ENCODE measurements at regions not wholly inside any gene's neighbourhood (a gene's known extent, or its start where the extent isn't known, plus 50 kb on each side); places are given as distances from the start of the nearest gene placed in this dataset.
"Not testable (repeated sequence)": the region's sequence is repeated elsewhere in the genome, so short reads cannot be mapped to it uniquely, and the experiment has no call there.

DNA sequence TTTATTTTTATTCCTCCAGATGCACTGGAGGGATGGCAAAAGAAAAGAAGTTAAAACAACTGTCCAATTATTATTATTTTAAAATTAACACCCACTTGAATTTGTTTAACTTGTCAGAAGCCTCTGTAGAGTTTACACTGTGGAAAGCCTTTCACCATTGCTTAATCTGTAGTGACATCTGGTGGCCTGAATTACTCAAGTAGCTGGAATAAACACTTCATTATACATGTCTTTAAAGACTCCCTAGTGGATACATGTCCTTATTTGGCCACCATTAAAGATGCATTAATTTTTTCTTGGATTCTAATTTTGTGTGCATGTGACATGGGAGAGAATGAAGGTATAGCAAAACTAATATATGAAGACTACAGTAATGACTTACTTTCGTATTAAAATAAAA, 1496.5 kb downstream of the FAM181B start:
- DNase-seq: no peak

DNA sequence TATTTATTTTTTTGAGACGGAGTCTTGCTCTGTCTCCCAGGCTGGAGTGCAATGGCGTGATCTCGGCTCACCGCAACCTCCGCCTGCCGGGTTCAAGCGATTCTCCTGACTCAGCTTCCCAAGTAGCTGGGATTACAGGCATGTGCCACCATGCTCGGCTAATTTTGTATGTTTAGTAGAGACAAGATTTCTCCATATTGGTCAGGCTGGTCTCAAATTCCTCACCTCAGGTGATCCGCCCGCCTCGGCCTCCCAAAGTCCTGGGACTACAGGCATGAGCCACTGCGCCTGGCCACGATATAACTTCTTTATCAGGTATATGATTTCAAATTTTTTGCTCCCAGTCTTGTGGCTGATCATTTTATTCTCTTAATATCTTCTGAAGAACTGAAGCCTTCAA, 1506.3 kb downstream of the FAM181B start:
- DNase-seq: not testable (repeated sequence)

DNA sequence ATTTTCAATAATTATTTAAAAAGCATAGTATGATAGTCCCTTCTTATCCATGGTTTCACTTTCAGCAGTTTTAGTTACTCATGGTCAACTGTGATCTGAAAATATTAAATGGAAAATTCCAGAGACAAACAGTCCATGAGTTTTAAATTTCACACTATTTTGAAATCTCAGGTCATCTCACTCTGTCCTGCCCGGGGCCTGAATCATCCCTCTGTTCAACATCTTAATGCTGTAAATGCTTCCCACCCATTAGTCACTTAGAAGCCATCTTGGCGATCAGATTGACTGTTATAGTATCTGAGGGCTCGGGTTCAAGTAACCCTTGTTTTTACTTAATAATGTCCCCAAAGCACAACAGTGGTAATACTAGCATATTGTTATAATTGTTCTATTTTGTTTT, 1509.3 kb downstream of the FAM181B start:
- DNase-seq: no peak

DNA sequence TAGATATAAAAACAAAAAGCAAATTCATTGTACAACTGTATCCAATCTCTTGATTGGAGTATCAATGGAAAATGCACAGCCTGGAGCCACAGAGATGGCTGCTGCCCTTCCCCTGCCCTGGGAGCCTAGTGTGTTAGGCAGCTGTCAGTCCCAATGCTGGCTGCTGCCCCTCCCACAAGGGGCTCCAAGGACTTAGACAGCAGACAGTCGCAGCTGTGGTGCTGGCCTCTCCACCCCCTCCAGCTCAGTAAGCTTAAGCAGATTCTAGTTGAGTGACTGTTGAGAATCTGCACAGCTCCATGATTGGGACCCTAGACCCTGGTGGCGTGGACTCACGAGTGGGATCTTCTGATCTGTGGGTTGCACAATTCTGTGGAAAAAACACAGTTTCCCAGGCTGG, 1511.2 kb downstream of the FAM181B start:
- DNase-seq: no peak

DNA sequence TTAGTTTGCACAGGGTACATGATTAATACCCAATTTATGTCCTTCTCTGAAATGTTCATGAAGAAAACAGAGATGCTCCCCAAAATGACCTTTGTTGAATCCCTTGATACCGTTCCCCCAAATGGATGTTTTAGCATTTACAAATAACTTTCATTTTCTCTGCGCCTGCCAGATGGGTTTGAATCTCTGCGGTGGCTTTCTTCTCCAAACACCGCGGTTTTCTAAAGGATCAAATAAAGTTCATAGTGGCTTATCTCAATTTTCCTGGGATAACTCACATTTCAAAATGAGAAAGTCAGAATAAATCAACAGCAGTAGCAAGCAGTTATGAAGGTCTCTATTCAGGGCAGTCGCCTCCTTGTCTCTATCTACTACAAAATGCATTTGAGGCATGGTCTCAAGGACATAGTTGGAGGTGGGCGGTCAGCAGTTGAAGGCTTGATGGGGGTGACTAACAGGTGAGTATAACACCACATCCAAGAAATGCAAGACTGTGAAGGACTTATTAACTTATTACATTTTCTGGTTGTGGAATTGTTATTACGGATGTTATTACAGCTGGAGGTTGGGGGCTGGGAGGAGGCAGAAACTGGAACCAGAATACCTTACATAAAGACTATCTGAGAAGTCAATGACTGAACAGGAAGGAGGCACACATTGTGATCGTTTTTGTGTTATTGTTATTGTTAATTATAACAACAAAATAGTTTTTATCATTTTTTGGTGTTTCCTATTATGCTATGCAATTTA, 1513.3 kb downstream of the FAM181B start:
- DNase-seq: no peak

DNA sequence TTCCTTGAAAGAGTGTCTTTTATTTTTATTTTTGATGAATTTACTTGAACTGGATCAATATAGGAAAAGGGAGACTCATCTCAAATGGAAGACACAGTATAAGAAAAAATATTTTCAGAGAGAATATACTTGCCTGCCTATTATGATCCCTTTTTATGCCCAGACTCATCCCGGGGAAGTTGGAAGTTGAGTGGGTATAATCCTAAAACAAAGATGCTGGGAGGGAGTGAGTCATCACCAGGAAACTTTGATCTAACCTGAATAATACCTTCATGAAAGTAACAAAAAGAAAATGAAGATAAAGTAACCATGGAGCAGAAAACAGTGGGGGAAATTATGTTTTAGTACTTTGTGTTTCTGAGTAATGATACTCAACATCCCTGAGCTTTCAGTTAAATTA, 1514.0 kb downstream of the FAM181B start:
- DNase-seq: no peak

DNA sequence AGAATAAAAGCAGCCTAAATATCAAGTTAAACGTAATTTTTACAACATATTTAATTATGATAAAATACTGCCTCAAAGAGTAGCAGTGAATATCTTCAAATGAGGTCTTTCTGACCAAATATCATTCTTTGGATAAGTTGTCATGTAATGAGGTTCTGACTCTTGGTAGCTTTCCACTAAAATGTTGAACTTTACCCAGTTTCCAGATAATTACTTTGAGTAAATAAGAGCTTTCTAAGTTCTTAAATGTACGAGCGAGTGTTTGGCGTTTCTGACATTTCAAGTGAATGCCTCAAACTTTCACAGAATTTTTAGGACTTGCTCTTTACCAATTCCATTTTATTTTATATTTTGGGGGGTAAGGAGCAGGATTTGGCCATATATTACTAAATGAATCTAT, 1515.2 kb downstream of the FAM181B start:
- DNase-seq: no peak

DNA sequence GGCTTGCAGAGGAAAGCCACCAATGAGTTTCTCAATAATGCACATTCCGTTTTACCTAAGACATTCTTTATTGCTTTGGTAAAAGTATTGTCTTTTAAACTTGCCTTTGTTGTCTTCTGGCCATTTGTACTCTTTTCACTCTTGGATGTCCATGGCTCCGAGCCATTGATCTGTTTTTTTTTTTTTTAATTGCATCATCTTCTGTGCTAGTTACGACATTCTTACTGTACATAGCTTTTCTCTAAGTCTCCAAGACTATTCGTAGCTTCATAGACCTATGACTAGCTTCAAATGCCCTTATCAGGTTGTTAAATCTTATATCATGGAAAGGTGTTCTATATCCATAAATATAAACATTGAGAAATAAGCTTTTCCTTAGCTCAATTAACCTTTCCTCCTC, 1522.6 kb downstream of the FAM181B start:
- DNase-seq: no peak

DNA sequence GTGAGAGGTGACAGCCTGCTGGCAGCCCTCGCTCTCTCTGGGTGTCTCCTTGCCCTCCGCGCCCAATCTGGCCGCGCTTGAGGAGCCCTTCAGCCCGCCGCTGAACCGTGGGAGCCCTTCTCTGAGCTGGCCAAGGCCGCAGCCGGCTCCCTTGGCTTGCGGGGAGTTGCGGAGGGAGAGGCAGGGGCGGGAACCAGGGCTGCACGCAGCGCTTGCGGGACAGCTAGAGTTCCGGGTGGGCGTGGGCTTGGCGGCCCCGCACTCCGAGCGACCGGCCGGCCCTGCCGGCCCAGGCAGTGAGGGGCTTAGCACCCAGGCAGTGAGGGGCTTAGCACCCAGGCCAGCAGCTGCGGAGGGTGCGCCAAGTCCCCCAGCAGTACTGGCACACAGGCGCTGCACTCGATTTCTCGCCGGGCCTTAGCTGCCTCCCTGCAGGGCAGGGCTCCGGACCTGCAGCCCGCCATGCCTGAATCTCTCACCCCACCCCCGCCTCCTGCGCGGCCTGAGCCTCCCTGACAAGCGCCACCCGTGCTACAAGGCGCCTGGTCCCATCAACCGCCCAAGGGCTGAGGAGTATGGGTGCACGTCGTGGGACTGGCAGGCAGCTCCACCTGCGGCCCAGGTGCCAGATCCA, 1526.1 kb downstream of the FAM181B start:
- no peak for DNase-seq

DNA sequence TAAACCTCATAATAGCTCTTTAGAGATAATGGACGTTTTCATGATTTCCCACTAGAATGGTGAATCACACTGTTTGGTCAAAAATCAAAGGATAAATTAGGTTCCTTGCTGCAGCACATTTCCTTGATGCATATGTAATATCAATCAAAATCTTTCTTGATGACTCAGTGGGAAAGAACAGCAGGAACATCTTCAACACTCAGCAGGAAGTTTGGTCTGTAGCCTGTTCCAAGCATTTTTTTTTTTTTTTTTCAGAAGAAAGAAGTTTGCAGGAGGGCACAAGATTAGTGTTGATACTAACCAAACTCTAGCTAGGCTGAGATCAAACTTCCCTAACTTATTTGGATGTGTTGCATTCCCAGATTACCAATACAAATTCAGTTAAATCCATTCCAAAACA, 1529.8 kb downstream of the FAM181B start:
- DNase-seq: no peak

DNA sequence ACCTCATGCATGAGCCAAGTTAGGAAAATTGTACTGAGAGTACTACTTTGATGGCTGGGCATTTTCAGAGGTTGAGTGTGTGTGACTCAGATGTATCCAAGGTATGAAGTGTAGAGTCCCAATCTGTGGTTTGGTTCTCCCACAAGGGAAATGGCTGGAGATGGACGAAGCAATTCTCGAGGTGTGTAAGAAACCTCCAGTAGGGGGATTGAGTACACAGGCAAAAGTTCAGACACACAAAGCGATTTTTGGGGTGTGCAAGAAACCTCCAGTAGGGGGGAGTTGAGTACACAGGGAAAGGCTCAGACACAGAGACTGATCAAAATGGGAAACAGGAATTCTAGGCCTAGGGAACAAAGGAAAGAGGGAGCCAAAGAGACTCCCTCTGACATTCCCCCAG, 1536.3 kb downstream of the FAM181B start:
- no peak for DNase-seq

DNA sequence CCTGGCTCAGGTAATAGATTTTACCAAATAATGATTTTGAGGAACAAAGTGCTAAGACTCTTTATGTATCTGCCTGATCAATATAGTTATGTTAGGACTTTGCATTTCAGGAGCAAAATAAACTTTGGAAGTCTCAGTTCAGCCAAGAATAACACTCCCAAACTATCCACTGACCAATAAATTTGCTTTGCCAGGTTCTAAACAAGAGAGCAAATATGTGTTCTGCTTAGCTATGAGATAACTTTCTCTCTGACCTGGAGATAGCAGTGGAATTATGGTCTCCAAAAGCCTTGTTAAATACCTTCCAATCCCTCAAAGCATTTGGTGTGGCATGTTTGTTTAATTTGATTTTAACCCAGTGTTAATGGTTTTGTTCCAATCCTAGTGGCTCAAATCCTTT, 1541.1 kb downstream of the FAM181B start:
- DNase-seq: no peak

DNA sequence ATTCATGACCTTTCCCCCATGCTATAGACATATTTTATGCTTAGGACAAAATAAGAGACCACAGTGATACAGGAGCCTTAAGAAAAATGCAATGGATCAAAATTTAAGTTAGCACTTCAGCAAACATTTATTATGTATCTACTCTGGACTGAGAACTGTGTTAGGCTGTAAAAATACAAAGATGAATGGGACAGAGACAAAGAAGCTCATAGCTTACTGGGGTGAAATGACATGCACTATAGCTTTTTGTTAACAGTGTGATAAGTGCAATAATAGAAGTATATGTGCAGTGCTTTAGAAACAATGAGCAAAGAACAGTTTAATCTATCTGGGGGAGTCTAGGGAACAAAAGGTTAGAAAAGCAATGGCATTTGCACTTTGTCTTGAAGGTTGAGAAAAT, 1543.1 kb downstream of the FAM181B start:
- no peak for DNase-seq

DNA sequence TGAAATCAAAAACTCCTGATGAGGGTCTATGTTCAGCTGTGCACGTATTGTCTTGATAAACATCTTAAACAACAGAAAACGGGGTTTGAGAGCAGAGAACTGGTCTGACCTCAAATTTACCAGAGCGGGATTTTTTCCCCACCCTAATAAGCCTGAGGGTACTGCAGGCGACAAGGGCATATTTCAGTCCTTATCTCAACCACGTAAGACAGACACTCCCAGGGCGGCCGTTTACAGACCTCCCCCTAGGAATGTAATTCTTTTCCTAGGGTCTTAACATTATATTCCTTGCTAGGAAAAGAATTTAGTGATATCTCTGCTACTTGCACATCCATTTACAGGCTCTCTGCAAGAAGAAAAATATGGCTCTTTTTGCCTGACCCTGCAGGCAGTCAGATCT, 1546.6 kb downstream of the FAM181B start:
- not testable (repeated sequence) for DNase-seq

DNA sequence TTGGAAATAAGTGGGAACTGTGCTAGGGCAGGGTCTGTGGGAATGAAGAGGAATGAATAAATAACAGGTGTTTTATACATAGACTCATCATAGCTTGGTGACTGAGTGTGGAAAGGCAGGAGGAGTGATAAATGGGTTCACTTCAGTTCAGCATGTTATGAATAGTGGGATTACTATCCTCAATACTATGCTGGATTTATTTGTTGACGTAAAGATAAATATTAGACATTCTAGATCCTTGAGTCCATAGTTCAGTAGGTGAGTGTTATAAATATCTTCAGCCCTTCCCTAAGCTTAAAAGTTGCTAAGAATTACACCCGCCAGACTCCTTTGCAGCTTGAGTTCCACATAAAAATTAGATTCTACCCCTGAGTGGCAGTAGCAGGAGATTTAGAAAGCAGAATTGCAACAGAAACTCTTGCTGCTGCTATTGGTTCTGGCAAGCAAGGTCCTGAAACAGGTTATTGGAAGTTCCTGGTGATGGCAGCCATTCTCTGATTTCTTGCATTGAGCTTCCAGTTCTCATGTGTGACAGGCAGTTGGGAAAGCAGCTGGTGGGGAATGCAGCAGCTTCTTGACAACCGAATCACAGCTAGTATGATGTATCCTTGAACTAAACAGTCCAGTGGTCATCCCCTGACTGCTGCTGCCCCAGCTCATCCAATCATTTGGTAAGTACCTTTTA, 1558.9 kb downstream of the FAM181B start:
- DNase-seq: no peak

DNA sequence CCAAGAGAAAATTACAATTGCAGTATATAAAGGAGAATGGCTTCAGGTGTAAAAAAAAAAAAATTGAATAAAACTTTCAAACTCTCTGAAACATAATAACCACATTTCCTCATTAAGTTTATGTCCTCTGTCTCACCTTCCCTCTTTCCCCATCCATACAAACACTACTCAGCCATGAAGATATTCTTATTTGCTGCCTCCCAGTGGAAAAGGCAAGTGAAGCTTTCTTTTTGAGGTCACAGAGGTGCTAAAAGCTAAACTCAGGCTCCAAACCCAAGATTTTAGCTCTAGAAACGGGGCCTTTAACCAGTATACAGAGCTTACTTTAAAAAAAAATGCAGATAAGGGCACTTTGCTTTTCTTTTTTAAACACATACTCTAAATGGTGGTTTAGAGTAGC, 1568.5 kb downstream of the FAM181B start:
- DNase-seq: no peak

DNA sequence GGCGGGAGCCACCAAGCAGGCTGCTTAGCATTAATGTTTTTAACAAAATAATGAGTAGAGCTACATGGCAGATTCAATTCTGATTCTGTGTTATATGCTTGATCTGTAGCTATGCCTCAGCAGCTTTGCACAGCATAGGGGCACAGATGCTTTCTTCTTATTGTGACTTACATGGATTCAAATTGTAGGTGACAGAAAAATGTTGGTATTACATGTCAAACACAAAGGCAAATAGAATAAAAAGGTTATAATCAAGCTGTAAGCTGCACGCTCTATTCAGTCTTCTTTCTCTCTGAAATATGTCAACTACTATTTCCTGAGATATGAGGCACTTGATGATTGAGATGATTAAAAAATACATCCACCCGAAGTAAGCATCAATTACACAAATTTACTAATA, 1573.8 kb downstream of the FAM181B start:
- DNase-seq: no peak

DNA sequence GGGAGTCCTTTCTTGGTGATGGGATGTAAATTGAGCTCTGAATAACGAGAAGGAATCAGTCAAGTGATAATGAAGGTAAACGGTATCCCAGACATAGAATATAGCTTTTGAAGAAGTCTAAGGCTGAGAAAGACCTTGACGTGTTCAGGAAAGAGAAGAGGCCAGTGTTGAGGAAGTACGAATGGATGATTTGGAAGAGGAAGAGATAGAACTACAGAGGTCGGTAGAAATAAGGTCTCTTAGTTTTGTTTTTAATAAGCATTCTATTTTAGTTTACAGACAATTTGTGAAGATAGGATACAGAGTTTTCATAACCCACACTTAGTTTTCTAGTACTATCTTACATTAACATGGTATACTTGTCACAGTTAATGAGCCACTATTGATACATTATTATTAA, 1598.1 kb downstream of the FAM181B start:
- DNase-seq: no peak

DNA sequence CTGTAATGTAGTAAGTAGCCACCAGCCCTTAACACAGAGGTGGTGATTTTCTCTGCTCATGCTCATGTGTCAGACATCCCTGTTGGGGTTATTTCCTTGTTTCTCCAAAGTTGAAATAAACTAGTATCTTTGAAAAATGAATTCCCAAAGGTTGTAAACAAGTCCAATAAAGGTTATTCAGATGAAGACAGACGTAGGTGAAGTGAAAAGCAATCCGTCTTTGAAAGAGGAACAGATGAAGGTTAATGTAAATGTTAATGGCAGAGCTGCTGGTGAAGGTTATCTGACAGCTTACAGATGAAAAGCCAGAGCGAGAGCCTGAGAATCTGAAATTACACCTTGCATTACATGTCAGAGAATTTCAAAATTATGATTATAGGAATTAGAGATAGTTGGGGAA, 1604.0 kb downstream of the FAM181B start:
- DNase-seq: no peak

DNA sequence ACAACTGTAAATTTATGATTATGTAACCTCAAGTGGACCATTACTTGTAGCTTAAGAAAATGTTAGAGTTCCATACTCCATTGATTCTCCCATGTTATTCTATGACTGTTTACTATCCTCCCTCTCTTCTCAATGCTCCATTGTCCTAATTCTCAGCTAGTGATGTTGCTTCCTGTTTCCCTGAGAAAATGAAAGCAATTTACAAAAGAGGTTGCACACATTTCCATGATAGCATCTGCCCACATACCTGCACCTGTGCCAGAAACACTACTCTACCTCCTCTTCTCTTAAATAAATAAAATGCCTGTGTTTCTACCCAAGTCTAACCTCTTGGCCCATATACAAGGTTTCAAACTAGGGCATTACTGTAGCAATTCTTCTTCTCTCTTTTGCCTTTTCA, 1620.9 kb downstream of the FAM181B start:
- no peak for DNase-seq

DNA sequence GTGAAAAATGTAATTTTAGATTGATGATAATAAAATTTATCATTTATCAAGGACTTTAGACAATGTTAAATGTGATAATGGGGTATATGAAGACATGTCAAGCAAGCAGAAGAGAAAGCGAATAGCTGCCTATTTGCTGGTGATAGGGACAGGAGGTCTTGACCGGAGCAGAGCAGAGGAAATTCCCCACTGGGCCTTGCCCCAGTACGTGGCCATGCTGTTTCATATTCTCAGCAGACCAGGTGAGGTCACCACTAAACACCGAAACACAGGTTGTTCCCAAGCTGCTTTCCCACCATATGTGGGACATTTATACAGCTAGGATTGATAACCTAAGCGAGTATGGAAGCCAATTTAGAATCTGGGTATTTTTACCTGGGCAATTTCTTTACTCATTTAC, 1629.6 kb downstream of the FAM181B start:
- DNase-seq: no peak

DNA sequence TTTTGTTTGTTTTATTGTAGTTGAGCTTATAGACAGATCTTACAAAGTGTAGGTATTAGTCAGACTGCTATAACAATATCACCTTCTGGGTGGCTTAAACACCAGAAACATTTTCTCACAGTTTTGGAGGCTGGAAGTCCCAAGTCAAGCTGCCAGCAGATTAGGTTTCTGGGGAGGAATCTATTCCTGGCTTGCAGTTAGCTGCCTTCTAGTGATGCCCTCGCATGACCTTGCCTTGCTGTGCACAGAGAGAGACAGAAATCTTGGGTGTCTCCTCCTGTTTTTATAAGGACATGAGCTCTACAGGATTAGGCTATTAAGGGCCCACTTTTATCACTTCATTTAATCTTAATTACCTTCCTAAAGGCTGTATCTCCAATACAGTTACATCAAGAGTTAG, 1635.2 kb downstream of the FAM181B start:
- DNase-seq: no peak

DNA sequence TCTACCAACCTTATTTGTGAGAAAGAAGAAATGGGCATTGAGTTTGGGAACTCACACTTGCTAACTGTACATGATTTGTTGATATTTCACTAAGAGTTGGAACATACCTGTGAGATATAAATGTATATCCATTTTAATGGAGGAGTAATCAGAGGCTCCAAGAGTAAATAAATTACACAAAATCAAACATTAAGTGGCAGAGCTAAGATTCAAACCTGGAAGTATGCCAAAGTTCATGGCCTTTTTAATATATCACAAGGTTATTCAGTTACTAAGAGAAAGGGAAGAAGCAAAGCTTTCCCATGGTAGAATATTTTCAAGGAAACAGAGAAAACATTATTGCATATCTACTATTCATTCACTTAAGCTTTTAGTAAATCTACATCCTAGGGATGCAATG, 1641.1 kb downstream of the FAM181B start:
- no peak for DNase-seq

DNA sequence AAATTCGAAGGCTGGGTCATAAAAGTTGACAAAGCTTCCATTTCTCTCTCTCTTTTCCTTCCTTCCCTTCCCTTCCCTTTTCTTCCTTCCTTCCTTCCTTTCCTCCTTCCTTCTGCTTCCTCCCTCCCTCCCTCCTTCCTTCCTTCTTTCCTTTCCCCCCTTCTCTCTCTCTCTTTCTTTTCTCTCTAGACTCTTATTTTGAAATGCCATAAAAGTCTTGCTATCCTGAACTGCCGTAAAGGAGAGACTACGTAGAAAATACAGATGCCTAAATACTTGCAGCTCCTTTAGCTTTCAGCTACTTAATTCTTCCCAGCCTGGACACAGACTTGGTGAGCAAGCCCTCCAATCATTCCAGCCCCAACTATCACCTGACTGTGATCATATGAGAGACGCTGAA, 1644.4 kb downstream of the FAM181B start:
- DNase-seq: no peak
